ENCODE measurements at regions not wholly inside any gene's neighbourhood (a gene's known extent, or its start where the extent isn't known, plus 50 kb on each side); places are given as distances from the start of the nearest gene placed in this dataset.
"Not testable (repeated sequence)": the region's sequence is repeated elsewhere in the genome, so short reads cannot be mapped to it uniquely, and the experiment has no call there.

DNA sequence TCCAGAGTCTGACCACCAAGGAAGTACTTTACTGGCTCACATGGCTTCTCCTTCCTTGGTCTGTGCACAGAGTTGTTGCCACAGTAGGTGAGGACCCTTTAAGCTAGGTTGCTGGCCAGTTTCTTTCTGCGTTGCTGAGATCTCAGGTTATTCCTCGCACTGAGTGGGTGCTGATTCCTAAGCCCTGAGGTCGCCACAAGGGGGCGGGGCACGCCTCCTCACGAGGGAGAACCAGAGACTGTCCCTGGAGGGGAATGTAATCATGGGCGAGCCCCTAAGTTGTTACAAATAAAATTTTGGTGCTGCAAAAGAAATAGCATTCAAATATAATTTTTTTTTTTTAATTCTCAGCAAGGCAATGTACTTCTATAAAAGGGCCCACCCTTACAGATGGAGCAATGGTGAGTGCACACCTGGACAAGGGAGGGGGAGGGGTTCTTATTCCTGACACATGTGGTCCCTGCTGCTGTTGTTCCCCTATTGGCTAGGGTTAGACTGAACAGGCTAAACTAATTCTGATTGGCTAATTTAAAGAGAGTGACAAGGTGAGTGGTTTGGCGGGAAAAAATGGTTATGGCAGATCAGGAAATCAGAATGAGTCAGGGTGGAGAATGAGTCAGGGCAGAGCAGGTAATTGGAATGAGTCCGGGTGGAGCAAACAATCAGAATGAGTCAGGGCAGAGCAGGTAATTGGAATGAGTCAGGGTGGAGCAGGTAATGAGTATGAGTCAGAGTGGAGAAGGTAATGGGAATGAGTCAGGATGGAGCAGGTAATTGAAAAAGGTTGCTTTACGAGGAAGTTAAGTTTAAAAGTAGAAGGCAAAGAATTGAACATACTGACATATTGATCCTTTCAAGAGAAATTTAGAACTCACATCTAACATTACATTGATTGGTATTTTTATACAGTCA is 107.5 kb downstream of the VSIG4 start:
- no peak for ATAC-seq
- TF ChIP-seq, protein P1, sequence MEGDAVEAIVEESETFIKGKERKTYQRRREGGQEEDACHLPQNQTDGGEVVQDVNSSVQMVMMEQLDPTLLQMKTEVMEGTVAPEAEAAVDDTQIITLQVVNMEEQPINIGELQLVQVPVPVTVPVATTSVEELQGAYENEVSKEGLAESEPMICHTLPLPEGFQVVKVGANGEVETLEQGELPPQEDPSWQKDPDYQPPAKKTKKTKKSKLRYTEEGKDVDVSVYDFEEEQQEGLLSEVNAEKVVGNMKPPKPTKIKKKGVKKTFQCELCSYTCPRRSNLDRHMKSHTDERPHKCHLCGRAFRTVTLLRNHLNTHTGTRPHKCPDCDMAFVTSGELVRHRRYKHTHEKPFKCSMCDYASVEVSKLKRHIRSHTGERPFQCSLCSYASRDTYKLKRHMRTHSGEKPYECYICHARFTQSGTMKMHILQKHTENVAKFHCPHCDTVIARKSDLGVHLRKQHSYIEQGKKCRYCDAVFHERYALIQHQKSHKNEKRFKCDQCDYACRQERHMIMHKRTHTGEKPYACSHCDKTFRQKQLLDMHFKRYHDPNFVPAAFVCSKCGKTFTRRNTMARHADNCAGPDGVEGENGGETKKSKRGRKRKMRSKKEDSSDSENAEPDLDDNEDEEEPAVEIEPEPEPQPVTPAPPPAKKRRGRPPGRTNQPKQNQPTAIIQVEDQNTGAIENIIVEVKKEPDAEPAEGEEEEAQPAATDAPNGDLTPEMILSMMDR (IDR thresholded peaks at IDR 0.05), result no peak
- Histone ChIP-seq H3K27ac (no peak overlapping the region), H3K9me3 (no peaks in the 10 kb centered on the region), H3K4me1 (no peaks in the 10 kb centered on the region), H3K27me3 (no peaks in the 10 kb centered on the region), H3K4me3 (no peak overlapping the region), H3K36me3 (no peaks in the 10 kb centered on the region)
- no peak for DNase-seq
- intact Hi-C loops (cut with DNase I), result no loop called here

DNA sequence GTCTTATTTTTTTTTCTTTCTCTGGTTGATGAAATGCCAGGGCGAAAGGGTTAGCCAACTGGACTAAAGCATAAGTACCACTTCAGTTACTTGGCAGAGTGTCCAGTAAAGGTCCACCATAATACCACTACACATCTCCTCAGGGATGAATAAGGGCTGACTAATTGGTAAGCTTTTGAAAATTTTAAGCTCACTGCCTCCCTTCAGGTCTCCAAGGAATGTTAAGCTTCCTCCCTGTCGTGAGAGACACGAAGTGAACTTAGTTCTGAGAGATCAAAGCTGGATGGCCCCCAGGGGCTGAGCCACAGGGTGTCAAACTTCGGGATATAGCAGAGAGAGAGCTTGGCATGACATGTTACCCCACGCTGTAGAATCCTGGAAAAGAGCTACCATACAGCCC is 111.4 kb downstream of the VSIG4 start:
- TF ChIP-seq, protein P1 (IDR thresholded peaks at IDR 0.05), result no peak
- intact Hi-C loops (cut with DNase I), result no loop called here
- DNase-seq (no peak), ATAC-seq (no peak)
- Histone ChIP-seq H3K4me1 (no peaks in the 10 kb centered on the region), H3K27ac (no peak overlapping the region), H3K36me3 (no peaks in the 10 kb centered on the region), H3K27me3 (no peaks in the 10 kb centered on the region), H3K9me3 (no peaks in the 10 kb centered on the region), H3K4me3 (no peak overlapping the region)

DNA sequence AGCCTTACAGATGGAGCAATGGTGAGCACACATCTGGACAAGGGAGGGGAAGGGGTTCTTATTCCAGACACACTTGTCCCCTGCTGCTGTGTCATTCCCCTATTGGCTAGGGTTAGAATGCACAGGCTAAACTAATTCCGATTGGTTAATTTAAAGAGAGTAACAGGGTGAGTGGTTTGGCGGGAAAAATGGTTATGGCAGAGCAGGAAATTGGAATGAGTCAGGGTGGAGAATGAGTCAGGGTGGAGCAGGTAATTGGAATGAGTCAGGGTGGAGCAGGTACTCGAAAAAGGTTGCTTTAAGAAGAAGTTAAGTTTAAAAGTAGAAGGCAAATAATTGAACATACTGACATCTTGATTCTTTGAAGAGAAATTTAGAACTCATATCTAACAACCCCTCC is 112.5 kb downstream of the VSIG4 start:
- H3K27me3 ChIP-seq; H3K27ac ChIP-seq; H3K4me3 ChIP-seq; H3K36me3 ChIP-seq; ATAC-seq; H3K4me1 ChIP-seq; intact Hi-C loops (cut with DNase I); DNase-seq; H3K9me3 ChIP-seq: not testable (repeated sequence)

DNA sequence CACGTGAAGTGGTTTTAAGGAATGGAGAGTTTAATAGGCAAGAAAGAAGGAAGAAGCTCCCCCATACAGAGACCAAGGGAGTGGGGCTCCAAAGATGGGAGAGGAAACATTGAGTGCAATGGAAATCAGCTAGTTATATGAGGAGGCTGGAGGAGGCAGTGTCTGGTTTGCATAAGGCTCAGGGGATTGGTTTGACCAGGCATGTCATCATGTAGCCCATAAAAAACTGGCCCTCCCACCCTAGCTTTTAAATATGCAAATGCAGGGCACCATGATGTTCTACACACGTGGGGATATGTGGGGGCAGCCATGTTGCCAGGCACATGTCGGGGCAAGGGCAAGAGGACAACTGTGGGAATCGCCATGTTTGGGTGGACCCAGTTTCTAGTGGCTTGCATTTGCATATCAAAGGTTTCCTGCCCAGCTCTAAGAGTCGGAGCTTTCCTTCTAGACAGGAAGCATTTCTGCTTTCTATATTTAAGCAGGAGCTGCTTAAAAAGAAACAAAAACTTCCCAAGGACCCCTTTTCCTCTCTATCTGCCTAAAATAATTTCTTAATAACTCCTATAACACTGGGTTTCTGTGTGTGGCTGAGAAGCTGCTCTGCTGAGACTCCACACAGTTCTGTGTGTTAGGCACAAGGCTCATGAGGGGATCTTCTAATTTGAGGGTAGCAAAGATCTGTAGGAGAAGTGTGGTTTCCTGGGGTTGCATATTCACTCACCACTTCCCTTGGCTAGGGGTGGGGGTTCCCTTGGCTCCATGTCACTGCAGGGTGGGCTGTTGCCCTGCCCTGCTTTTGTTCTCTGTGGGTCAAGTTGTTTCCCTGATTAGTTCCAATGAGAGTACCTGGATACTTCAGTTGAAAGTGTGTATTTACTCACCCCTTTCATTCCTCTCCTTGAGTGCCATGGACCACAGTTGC is 113.5 kb downstream of the VSIG4 start:
- no peak for DNase-seq
- TF ChIP-seq, protein P1 (IDR thresholded peaks at IDR 0.05), result no peak
- ATAC-seq, result no peak

DNA sequence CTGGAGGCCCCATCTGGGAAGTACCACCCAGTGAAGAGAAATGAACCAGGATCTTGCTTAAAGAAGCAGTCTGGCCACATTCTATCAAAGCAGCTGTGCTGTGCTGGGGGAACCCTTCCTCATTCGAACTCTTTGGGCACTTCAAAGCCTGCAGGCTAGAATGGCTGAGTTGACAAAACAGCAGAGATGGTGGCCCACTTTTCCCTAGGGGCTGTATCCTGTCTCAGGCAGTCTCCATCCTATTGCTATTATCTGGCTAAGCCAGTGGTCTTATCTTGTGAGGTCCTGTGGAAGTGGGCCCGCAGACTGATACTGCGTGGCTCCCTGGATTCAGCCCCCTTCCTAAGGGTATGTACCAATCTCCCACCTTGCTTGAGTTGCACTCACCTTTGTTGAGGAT is 114.3 kb downstream of the VSIG4 start:
- ATAC-seq, result no peak
- intact Hi-C loops (cut with DNase I), result no loop called here
- Histone ChIP-seq H3K4me1 (no peaks in the 10 kb centered on the region), H3K36me3 (no peaks in the 10 kb centered on the region), H3K4me3 (no peak overlapping the region), H3K9me3 (no peaks in the 10 kb centered on the region), H3K27ac (no peak overlapping the region), H3K27me3 (no peaks in the 10 kb centered on the region)
- TF ChIP-seq, protein P1 (IDR thresholded peaks at IDR 0.05), result no peak
- no peak for DNase-seq

More for the DNA sequence above, 113.5 kb downstream of the VSIG4 start:
- Histone ChIP-seq H3K4me1 (no peaks in the 10 kb centered on the region), H3K27ac (no peak overlapping the region), H3K9me3 (no peaks in the 10 kb centered on the region), H3K27me3 (no peaks in the 10 kb centered on the region), H3K36me3 (no peaks in the 10 kb centered on the region), H3K4me3 (no peak overlapping the region)
- intact Hi-C loops (cut with DNase I), result no loop called here

DNA sequence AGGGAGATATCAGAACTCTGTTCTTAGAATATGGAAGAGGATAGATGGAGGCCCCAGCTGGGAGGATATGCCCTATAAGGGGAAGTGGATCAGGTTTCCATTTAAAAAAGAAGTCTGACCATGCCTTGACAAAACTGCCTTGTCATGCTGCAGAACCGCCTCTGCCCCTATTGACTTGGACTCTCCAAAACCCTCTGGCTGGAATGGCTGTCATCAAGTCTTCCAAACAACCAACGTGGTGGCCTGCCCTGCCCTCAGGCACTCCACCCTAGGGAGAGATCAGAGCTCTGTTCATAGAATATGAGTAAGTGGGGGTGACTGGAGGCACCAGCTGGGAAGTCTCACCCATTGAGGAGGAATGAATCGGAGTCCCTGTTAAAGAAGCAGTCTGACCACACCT is 114.9 kb downstream of the VSIG4 start:
- no peaks in the 10 kb centered on the region for H3K4me1 ChIP-seq
- TF ChIP-seq, protein P1 (IDR thresholded peaks at IDR 0.05), result no peak
- no peaks in the 10 kb centered on the region for H3K27me3 ChIP-seq
- ATAC-seq (no peak), DNase-seq (no peak)
- H3K27ac ChIP-seq, result no peak overlapping the region
- no peak overlapping the region for H3K4me3 ChIP-seq
- no peaks in the 10 kb centered on the region for H3K36me3 ChIP-seq
- no peaks in the 10 kb centered on the region for H3K9me3 ChIP-seq
- intact Hi-C loops (cut with DNase I), result no loop called here

All from upper lobe of right lung (tissue), 1 donor.